SW 1271 (cell line): ENCODE measurements at regions not wholly inside any gene's neighbourhood (a gene's known extent, or its start where the extent isn't known, plus 50 kb on each side); places are given as distances from the start of the nearest gene placed in this dataset.
A peak's percentile ranks its signal among the peaks of the same experiment; 100 is the strongest.

Experiments used
- DNase-seq, 2 experiments: peaks; one replicate each; lab custom pipeline; 2025; lab: John Stamatoyannopoulos, UW

GRCh38 chr5:159422361-159422760 lies 92.1 kb upstream of the IL12B start:
- no peak for DNase-seq

GRCh38 chr5:159422910-159423309 lies 92.6 kb upstream of the IL12B start:
- DNase-seq: no peak

GRCh38 chr5:159424123-159424522 lies 93.8 kb upstream of the IL12B start:
- no peak for DNase-seq

GRCh38 chr5:159426694-159427093 lies 96.4 kb upstream of the IL12B start:
- no peak for DNase-seq

GRCh38 chr5:159427180-159428012 lies 97.1 kb upstream of the IL12B start:
- DNase-seq: no peak

- no peak for DNase-seq
These were observed 100.2 kb upstream of the IL12B start for GRCh38 chr5:159430361-159431012.

GRCh38 chr5:159435855-159436254 lies 105.6 kb upstream of the IL12B start:
- DNase-seq: no peak

- no peak for DNase-seq
These were observed 107.8 kb upstream of the IL12B start for GRCh38 chr5:159438092-159438491.

GRCh38 chr5:159439002-159439401 lies 108.7 kb upstream of the IL12B start:
- no peak for DNase-seq

- DNase-seq: no peak
These were observed 109.9 kb upstream of the IL12B start for GRCh38 chr5:159440235-159440634.

- DNase-seq: no peak
These were observed 110.7 kb upstream of the IL12B start for GRCh38 chr5:159440968-159441367.

- DNase-seq: peak in 1 of 2 experiments; percentile 35
These were observed 111.2 kb upstream of the IL12B start for GRCh38 chr5:159441441-159441840.

- no peak for DNase-seq
These were observed 112.0 kb upstream of the IL12B start for GRCh38 chr5:159442206-159442850.

GRCh38 chr5:159444441-159445082 lies 114.3 kb upstream of the IL12B start:
- DNase-seq: peak; percentile 38 to 75

- DNase-seq: no peak
These were observed 116.8 kb upstream of the IL12B start for GRCh38 chr5:159447116-159447515.

- DNase-seq: no peak
These were observed 118.6 kb upstream of the IL12B start for GRCh38 chr5:159448841-159449407.

- peak in 1 of 2 experiments; percentile 12 for DNase-seq
These were observed 119.6 kb upstream of the IL12B start for GRCh38 chr5:159449925-159450324.

- no peak for DNase-seq
These were observed 120.1 kb upstream of the IL12B start for GRCh38 chr5:159450417-159450816.

- peak in 1 of 2 experiments; percentile 76 for DNase-seq
These were observed 121.1 kb upstream of the IL12B start for GRCh38 chr5:159451197-159452052.

GRCh38 chr5:159452480-159453167 lies 122.3 kb upstream of the IL12B start:
- no peak for DNase-seq
